ENCODE measurements at regions not wholly inside any gene's neighbourhood (a gene's known extent, or its start where the extent isn't known, plus 50 kb on each side); places are given as distances from the start of the nearest gene placed in this dataset.

DNA sequence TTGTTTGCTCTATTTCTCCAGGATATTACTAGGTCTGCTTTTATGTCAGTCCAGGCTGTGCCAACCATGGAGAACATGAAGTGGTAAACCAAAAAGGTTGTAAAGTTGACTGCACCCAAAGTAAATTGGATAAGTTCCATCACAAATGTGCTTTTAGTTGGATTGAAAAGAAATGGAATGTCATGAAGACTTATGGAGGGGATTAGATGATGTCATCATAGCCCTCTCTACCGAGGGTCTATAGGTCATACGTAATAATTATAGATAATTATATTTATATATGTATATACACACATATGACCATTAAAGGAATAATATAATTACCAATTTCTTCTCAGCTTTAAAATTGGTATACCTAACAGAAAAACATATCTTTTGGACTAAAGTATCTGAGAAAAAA, 714.9 kb downstream of the NOVA1 start:
- no peaks in the 10 kb centered on the region for H4K20me1 ChIP-seq (ENCODE audit: insufficient read depth, low read depth, low read length)
- H3K9me2 ChIP-seq (replicated peaks; ENCODE audit: insufficient read depth, low read length), result no peaks in the 10 kb centered on the region
- H3K4me3 ChIP-seq (ENCODE audit: low read length), result no peak overlapping the region
- H3K36me3 ChIP-seq (ENCODE audit: insufficient read depth, low read length), result no peaks in the 10 kb centered on the region
- no peaks in the 10 kb centered on the region for H3K27me3 ChIP-seq (ENCODE audit: low read length)
- no peaks in the 10 kb centered on the region for H3K4me1 ChIP-seq (ENCODE audit: low read length)
- peaks cover 69% of the 10 kb centered on the region for H3K9me3 ChIP-seq (ENCODE audit: low read length)
- H3K79me2 ChIP-seq (ENCODE audit: low read length), result no peaks in the 10 kb centered on the region
- H2AFZ ChIP-seq (ENCODE audit: low read length), result no peak overlapping the region
- H3K9ac ChIP-seq (ENCODE audit: low read length), result no peak overlapping the region
- no peak overlapping the region for H3K27ac ChIP-seq (ENCODE audit: low read length)
- no peak overlapping the region for H3K4me2 ChIP-seq (ENCODE audit: low read depth, low read length, poor library complexity, severe bottlenecking)
- no peak for DNase-seq

DNA sequence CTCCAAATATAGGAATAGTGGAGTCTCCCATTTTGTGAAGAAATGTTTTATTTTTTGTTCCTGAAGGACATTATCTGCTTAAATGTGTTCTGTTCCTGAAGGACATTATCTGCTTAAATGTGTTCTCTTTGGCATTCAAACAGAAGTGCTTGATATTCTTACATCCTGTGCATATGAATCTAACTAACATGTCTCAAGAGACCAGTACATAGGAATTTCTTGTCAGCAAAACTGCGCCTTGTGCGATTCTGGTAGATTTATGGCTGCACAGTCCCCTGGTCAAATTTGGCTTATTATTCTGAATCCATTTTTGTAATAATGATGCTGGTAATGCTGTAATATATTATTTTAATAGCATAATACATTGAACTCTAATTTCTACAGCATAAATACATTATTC, 722.4 kb downstream of the NOVA1 start:
- H3K4me3 ChIP-seq (ENCODE audit: low read length), result no peak overlapping the region
- H3K79me2 ChIP-seq (ENCODE audit: low read length), result no peaks in the 10 kb centered on the region
- H3K9ac ChIP-seq (ENCODE audit: low read length), result no peak overlapping the region
- no peaks in the 10 kb centered on the region for H3K4me1 ChIP-seq (ENCODE audit: low read length)
- H3K9me2 ChIP-seq (replicated peaks; ENCODE audit: insufficient read depth, low read length), result no peaks in the 10 kb centered on the region
- no peak overlapping the region for H3K4me2 ChIP-seq (ENCODE audit: low read depth, low read length, poor library complexity, severe bottlenecking)
- no peaks in the 10 kb centered on the region for H3K36me3 ChIP-seq (ENCODE audit: insufficient read depth, low read length)
- peaks cover 49% of the 10 kb centered on the region for H3K9me3 ChIP-seq (ENCODE audit: low read length)
- no peak for DNase-seq
- no peaks in the 10 kb centered on the region for H3K27me3 ChIP-seq (ENCODE audit: low read length)
- no peaks in the 10 kb centered on the region for H4K20me1 ChIP-seq (ENCODE audit: insufficient read depth, low read depth, low read length)
- H3K27ac ChIP-seq (ENCODE audit: low read length), result no peak overlapping the region
- H2AFZ ChIP-seq (ENCODE audit: low read length), result no peak overlapping the region

DNA sequence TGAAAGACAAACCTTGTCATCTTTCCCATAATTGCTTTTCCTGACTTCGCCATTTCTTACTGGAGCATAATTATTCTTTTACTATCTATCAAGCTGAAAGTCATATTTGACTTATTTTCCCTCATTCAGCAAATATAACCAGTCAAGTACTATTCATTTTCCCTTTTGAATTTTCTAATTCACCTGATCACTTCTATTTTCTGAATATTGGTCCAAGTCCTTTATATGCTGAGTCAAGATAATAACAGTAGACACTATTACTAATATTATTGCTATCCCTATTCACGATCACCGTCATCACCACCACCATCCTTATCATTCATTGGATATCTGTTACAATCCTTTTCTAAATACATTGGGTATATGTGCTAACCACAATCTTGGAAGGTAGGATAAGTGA, 728.0 kb downstream of the NOVA1 start:
- Histone ChIP-seq H3K9me2 (replicated peaks; ENCODE audit: insufficient read depth, low read length) (no peaks in the 10 kb centered on the region), H3K4me1 (ENCODE audit: low read length) (no peaks in the 10 kb centered on the region), H3K27me3 (ENCODE audit: low read length) (no peaks in the 10 kb centered on the region), H3K9me3 (ENCODE audit: low read length) (peaks cover 56% of the 10 kb centered on the region), H4K20me1 (ENCODE audit: insufficient read depth, low read depth, low read length) (no peaks in the 10 kb centered on the region), H3K4me3 (ENCODE audit: low read length) (no peak overlapping the region), H3K79me2 (ENCODE audit: low read length) (no peaks in the 10 kb centered on the region), H3K4me2 (ENCODE audit: low read depth, low read length, poor library complexity, severe bottlenecking) (no peak overlapping the region), H3K36me3 (ENCODE audit: insufficient read depth, low read length) (no peaks in the 10 kb centered on the region), H3K9ac (ENCODE audit: low read length) (no peak overlapping the region), H2AFZ (ENCODE audit: low read length) (no peak overlapping the region), H3K27ac (ENCODE audit: low read length) (no peak overlapping the region)
- DNase-seq, result no peak

DNA sequence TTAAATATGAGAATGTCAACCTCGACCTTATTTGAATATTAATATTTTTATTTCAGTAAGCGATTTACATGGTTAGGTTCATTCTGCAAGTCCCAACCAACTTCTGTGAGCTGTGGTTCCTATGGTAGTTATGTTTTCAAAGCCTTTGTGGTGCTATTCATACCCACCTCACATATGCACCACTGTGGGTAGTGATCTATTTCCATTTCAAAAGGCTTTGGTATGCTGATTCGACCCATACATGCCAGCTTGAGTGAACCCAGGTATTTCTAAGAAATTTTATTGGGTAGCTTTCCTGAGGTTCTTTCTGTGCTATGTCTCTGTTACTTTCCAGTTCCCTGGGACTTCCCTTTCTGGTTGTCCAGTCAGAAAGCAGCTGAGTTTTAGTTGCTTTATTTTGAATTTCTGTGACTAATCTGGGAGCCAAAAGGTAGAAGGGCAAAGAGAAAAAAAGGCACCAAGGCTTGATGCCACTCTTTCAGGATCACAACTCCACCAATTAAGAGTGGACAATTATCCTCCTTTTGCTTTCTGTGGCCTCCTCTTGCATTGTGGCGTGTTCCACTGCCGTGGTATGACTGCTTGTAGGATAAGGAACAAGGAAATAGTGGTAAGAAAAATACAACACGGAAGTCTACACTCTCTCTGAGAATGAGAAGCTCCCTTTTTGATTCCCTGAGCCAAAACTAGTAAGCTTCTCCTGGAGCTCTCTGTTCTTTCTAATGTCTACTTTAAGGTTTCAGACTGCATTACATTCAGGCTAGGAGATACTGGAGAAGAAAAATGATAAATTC, 729.1 kb downstream of the NOVA1 start:
- no peak overlapping the region for H3K4me2 ChIP-seq (ENCODE audit: low read depth, low read length, poor library complexity, severe bottlenecking)
- H3K9ac ChIP-seq (ENCODE audit: low read length), result no peak overlapping the region
- peaks cover 61% of the 10 kb centered on the region for H3K9me3 ChIP-seq (ENCODE audit: low read length)
- H3K79me2 ChIP-seq (ENCODE audit: low read length), result no peaks in the 10 kb centered on the region
- no peak overlapping the region for H2AFZ ChIP-seq (ENCODE audit: low read length)
- no peaks in the 10 kb centered on the region for H3K27me3 ChIP-seq (ENCODE audit: low read length)
- H3K27ac ChIP-seq (ENCODE audit: low read length), result no peak overlapping the region
- H3K4me1 ChIP-seq (ENCODE audit: low read length), result no peaks in the 10 kb centered on the region
- no peaks in the 10 kb centered on the region for H3K9me2 ChIP-seq (replicated peaks; ENCODE audit: insufficient read depth, low read length)
- H3K4me3 ChIP-seq (ENCODE audit: low read length), result no peak overlapping the region
- no peak for DNase-seq
- H4K20me1 ChIP-seq (ENCODE audit: insufficient read depth, low read depth, low read length), result no peaks in the 10 kb centered on the region
- H3K36me3 ChIP-seq (ENCODE audit: insufficient read depth, low read length), result no peaks in the 10 kb centered on the region

DNA sequence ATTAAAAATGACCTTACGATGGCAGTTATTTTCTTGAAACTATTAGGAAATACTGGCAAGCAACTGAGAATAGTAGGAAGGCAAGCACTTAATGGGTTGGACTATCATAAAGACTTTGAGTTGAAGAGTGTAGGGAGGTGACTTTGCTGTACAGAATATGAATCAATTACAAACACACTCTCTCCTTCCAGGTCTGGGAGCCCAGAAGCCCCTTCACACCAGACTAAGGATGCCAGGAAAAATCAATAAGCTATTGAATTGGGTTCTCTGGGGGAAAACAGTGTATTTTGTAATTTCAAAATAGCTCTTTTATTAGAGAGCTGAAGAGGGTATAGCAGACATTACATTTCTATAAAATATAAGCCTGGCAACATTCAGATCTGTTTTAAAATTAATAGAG, 736.4 kb downstream of the NOVA1 start:
- Histone ChIP-seq H3K9ac (ENCODE audit: low read length) (no peak overlapping the region), H3K9me3 (ENCODE audit: low read length) (peaks cover 59% of the 10 kb centered on the region), H4K20me1 (ENCODE audit: insufficient read depth, low read depth, low read length) (no peaks in the 10 kb centered on the region)

DNA sequence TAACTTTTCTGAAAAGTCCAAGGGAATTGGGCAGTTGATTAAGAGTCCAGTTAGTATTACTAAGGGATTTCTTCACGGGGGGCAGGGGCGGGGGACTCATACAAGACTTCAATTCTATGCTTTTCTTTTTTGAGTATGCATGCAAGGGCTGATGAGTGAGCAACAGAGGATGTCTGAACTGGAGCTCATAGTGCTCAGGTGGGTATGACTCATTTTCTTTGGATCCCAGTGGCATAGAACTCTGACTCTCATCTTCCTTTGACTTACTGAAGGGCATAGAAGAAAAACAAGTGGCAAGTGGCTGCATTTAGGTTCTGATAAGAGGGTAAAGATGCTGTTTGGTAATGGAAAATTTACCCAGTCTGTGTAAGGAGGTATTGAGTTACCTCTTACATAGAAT, 749.2 kb downstream of the NOVA1 start:
- Histone ChIP-seq H3K79me2 (ENCODE audit: low read length) (no peaks in the 10 kb centered on the region), H3K9me3 (ENCODE audit: low read length) (peaks cover 54% of the 10 kb centered on the region), H2AFZ (ENCODE audit: low read length) (no peak overlapping the region), H3K4me1 (ENCODE audit: low read length) (no peaks in the 10 kb centered on the region), H3K9me2 (replicated peaks; ENCODE audit: insufficient read depth, low read length) (no peaks in the 10 kb centered on the region), H4K20me1 (ENCODE audit: insufficient read depth, low read depth, low read length) (no peaks in the 10 kb centered on the region), H3K4me2 (ENCODE audit: low read depth, low read length, poor library complexity, severe bottlenecking) (no peak overlapping the region), H3K4me3 (ENCODE audit: low read length) (no peak overlapping the region), H3K9ac (ENCODE audit: low read length) (no peak overlapping the region), H3K27ac (ENCODE audit: low read length) (no peak overlapping the region), H3K36me3 (ENCODE audit: insufficient read depth, low read length) (no peaks in the 10 kb centered on the region), H3K27me3 (ENCODE audit: low read length) (no peaks in the 10 kb centered on the region)
- no peak for DNase-seq

More for the DNA sequence above, 736.4 kb downstream of the NOVA1 start:
- no peak overlapping the region for H3K4me2 ChIP-seq (ENCODE audit: low read depth, low read length, poor library complexity, severe bottlenecking)
- no peak overlapping the region for H3K27ac ChIP-seq (ENCODE audit: low read length)
- no peak overlapping the region for H2AFZ ChIP-seq (ENCODE audit: low read length)
- no peak overlapping the region for H3K4me3 ChIP-seq (ENCODE audit: low read length)
- no peaks in the 10 kb centered on the region for H3K4me1 ChIP-seq (ENCODE audit: low read length)
- no peak for DNase-seq
- H3K27me3 ChIP-seq (ENCODE audit: low read length), result no peaks in the 10 kb centered on the region
- H3K79me2 ChIP-seq (ENCODE audit: low read length), result no peaks in the 10 kb centered on the region
- no peaks in the 10 kb centered on the region for H3K36me3 ChIP-seq (ENCODE audit: insufficient read depth, low read length)
- H3K9me2 ChIP-seq (replicated peaks; ENCODE audit: insufficient read depth, low read length), result no peaks in the 10 kb centered on the region

DNA sequence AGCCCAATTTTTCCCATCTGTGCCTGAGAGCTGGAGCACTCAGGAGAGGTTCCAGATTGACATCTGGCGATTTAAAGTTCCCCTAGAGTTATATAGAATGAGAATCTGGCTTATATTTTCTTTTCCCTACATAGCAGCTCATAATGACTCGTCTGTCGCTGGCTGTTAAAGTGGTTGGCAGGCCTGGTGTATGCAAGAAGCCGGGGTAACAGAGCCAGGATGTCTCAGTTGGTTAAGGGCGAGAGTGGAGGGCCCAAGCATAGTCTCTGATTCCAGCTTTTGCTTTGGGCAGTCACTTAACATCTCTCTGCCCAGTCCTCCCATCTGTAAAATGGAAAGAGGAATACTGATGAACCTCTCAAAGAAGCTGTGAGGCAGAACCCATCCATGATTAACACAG, 751.6 kb downstream of the NOVA1 start:
- Histone ChIP-seq H3K79me2 (ENCODE audit: low read length) (no peaks in the 10 kb centered on the region), H3K9me2 (replicated peaks; ENCODE audit: insufficient read depth, low read length) (no peaks in the 10 kb centered on the region), H3K36me3 (ENCODE audit: insufficient read depth, low read length) (no peaks in the 10 kb centered on the region), H4K20me1 (ENCODE audit: insufficient read depth, low read depth, low read length) (no peaks in the 10 kb centered on the region), H3K9ac (ENCODE audit: low read length) (no peak overlapping the region), H3K27ac (ENCODE audit: low read length) (no peak overlapping the region), H3K4me1 (ENCODE audit: low read length) (no peaks in the 10 kb centered on the region), H3K9me3 (ENCODE audit: low read length) (peaks cover 63% of the 10 kb centered on the region), H3K4me2 (ENCODE audit: low read depth, low read length, poor library complexity, severe bottlenecking) (no peak overlapping the region), H3K27me3 (ENCODE audit: low read length) (no peaks in the 10 kb centered on the region), H3K4me3 (ENCODE audit: low read length) (no peak overlapping the region), H2AFZ (ENCODE audit: low read length) (no peak overlapping the region)
- no peak for DNase-seq

DNA sequence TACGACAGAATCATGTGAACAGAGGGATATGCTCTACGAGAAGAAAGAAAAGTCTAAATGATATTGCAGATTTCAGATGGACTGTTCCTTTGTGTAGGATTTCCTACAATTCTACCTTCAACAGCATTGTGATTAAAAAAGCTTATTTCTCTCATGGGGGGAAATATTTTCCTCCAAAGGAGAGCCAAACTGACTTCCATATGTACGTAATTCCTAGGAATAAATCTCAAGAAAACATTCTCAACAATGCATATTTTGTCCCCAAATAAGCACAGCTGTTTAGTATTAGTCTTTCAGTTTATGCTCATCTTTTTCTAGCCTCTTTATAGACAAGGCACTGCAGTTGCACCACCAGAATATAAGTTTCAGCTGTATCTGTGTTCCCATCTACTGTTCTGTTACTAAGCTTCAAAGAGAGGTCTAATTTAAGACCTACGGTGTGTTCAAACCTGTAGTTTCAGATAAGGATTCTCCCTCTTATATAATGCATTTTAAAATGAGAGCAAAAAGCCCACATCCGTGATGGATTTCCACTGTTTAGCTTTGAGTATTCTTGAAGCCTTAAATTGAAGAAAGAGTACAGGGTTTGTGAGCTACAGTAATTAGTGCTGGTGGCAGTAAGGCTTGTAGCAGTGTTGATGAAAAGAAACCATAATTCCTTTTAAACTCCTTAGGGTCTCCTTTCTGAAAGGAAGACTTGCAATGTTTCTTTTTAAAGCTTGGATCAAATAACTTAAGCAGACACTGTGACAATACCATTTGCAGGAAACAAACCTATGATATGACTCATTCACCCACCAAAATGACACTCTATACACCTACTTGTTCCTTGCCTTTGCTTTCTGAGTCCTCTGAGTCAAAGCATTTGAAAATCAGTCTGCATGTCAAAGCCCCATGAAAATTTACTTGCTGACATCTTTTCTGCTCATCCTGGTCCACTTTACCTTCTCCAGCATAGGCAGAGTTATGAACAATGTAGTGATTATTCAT, 754.1 kb downstream of the NOVA1 start:
- Histone ChIP-seq H3K79me2 (ENCODE audit: low read length) (no peaks in the 10 kb centered on the region), H3K9me3 (ENCODE audit: low read length) (peaks cover 65% of the 10 kb centered on the region), H3K36me3 (ENCODE audit: insufficient read depth, low read length) (no peaks in the 10 kb centered on the region), H2AFZ (ENCODE audit: low read length) (no peak overlapping the region), H3K4me2 (ENCODE audit: low read depth, low read length, poor library complexity, severe bottlenecking) (no peak overlapping the region), H4K20me1 (ENCODE audit: insufficient read depth, low read depth, low read length) (no peaks in the 10 kb centered on the region), H3K9ac (ENCODE audit: low read length) (no peak overlapping the region), H3K9me2 (replicated peaks; ENCODE audit: insufficient read depth, low read length) (no peaks in the 10 kb centered on the region), H3K4me3 (ENCODE audit: low read length) (no peak overlapping the region), H3K27me3 (ENCODE audit: low read length) (no peaks in the 10 kb centered on the region), H3K27ac (ENCODE audit: low read length) (no peak overlapping the region), H3K4me1 (ENCODE audit: low read length) (no peaks in the 10 kb centered on the region)
- no peak for DNase-seq

Measured in Karpas-422 (cell line).